Heart left ventricle (tissue), 13 donors: ENCODE measurements at regions not wholly inside any gene's neighbourhood (a gene's known extent, or its start where the extent isn't known, plus 50 kb on each side); places are given as distances from the start of the nearest gene placed in this dataset.

ENCODE experiments used
- CTCF ChIP-seq, 12 donors: fragments of 200-600 bp; sonication (generic) in 4 of 12; IDR thresholded peaks; one replicate each; pipeline versions ENCODE4 v1.5.0 to v1.8.0; 2018 to 2022; ENCODE audit warnings: antibody characterized with exemption in 12 of 12, mild to moderate bottlenecking in 5 of 12
- POLR2A ChIP-seq, 2 donors: fragments of 450-650 bp; IDR thresholded peaks; one replicate each; pipeline ENCODE4 v1.6.1; 2017; ENCODE audit warnings: antibody characterized with exemption in 2 of 2, mild to moderate bottlenecking in 2 of 2, moderate library complexity in 2 of 2
- donor health status: ischemic (EF 13 %, LVEDD 7.1; RV severe dilation, severe dysfunction).
- donor health status: DM: no; HTN: yes; CAD: no.
- donor health status: DM: no; HTN: no; CAD: no.
- donor health status: ischemic (EF 25% LVEDD 6.9; RV normal size, moderate dysfunction).
- donor health status: ischemic (EF 25% LVEDD 5.7; RV mildly dilated, moderate dysfunction).
- donor health status: ischemic (EF 35%, LVEDD 5.7; RV mildly dilated, moderate dysfunction).
- donor health status: nonischemic (EF 11% LVEDD 7.7; RV severe dilation, severe dysfunction).
- donor health status: DM: yes; HTN: yes; CAD: no.
- donor health status: PGD.
- donor health status: ischemic (EF 29% LVEDD 5.4; RV normal size, mild dysfunction).
- donor health status: nonischemic (EF 23%, LVEDD 6.1; RV moderate dilation, normal function).

GRCh38 chr11:42319921-42320320 lies 860.5 kb upstream of the LRRC4C start:
- TF ChIP-seq CTCF (IDR thresholded peaks at IDR 0.05) = no peak
- no peak for TF ChIP-seq POLR2A (IDR thresholded peaks at IDR 0.05)
